A549 (cell line): ENCODE measurements at regions not wholly inside any gene's neighbourhood (a gene's known extent, or its start where the extent isn't known, plus 50 kb on each side); places are given as distances from the start of the nearest gene placed in this dataset.

ENCODE experiments used
- ATAC-seq, 2 experiments: fragments of 200-7000 bp in 1 of 2; fragments of >200 bp in 1 of 2; cut with Nextera tagmentation in 1 of 2; cut with Tn5 transposase in 1 of 2; 3 replicates each; pipeline versions ENCODE4 v1.8.0 to v1.9.1; 2018 to 2020; ENCODE audit warnings: mild to moderate bottlenecking in 1 of 2, moderate library complexity in 1 of 2
- CTCF ChIA-PET: fragments of 300-600 bp; sonication (Branson Sonifier 250); formaldehyde crosslinking; extraction: SDS; loops from one replicate; lab custom pipeline; 2021; ENCODE audit warnings: antibody characterized with exemption, inconsistent platforms; lab: Yijun Ruan, JAX
- POLR2A ChIA-PET: fragments of 350-600 bp; formaldehyde crosslinking; extraction: SDS; loops from one replicate; lab custom pipeline; 2021; ENCODE audit warnings: antibody characterized with exemption, inconsistent platforms; lab: Yijun Ruan, JAX
- DNase-seq, 2 experiments: peaks; one replicate each; pipeline versions ENCODE4 v3.0.0 to v3.0.0-alpha.2; 2011 to 2016; ENCODE audit warnings: low read depth in 1 of 2, low spot score in 1 of 2
- FAIRE-seq: peaks from 2 replicates; lab custom pipeline; 2011; peaks lifted over from hg19 to GRCh38; lab: Jason Lieb, UNC
- H3K27ac ChIP-seq, 2 experiments: fragments of >200 bp; sonication (Bioruptor Twin); formaldehyde crosslinking; 3 replicates each; pipeline ENCODE4 v1.5.1; 2016 to 2017
- H3K4me1 ChIP-seq: fragments of >200 bp; sonication (Bioruptor Twin); formaldehyde crosslinking; 3 replicates; pipeline ENCODE4 v1.6.1; 2016
- H3K4me2 ChIP-seq: fragments of >200 bp; sonication (Bioruptor Twin); formaldehyde crosslinking; 3 replicates; pipeline ENCODE4 v1.6.1; 2016
- H3K4me3 ChIP-seq: fragments of >200 bp; sonication (Bioruptor Twin); formaldehyde crosslinking; 3 replicates; pipeline ENCODE4 v1.5.1; 2016
- H3K9me3 ChIP-seq: fragments of >200 bp; sonication (Bioruptor Twin); formaldehyde crosslinking; 3 replicates; pipeline ENCODE4 v1.6.1; 2016
- ATOH8 ChIP-seq: fragments of 250-450 bp; sonication (Bioruptor Pico); IDR thresholded peaks from 2 replicates; pipeline ENCODE4 v1.5.0; 2020; ENCODE audit warnings: low read depth, mild to moderate bottlenecking, moderate library complexity
- BCL3 ChIP-seq: fragments of >200 bp; sonication (Bioruptor Twin); formaldehyde crosslinking; IDR thresholded peaks from 3 replicates; pipeline ENCODE4 v1.6.1; 2016
- CEBPB ChIP-seq, 2 experiments: fragments of >200 bp in 1 of 2; sonication (Bioruptor Twin) in 1 of 2; formaldehyde crosslinking in 1 of 2; IDR thresholded peaks; 2 replicates each; pipeline ENCODE4 v1.6.1; 2012 to 2016
- CHD4 ChIP-seq: fragments of 200-600 bp; sonication (generic); IDR thresholded peaks from 2 replicates; pipeline ENCODE4 v1.6.1; 2016; ENCODE audit warnings: antibody characterized with exemption, mild to moderate bottlenecking, borderline replicate concordance
- EHF ChIP-seq: fragments of 250-450 bp; sonication (Bioruptor Pico); IDR thresholded peaks from 2 replicates; pipeline ENCODE4 v1.5.0; 2020; ENCODE audit warnings: mild to moderate bottlenecking
- ELK1 ChIP-seq: fragments of 150-350 bp; IDR thresholded peaks from 2 replicates; pipeline ENCODE4 v1.6.1; 2014; ENCODE audit warnings: low read depth, mild to moderate bottlenecking, low read length
- EP300 ChIP-seq, 2 experiments: fragments of >200 bp; sonication (Bioruptor Twin); formaldehyde crosslinking; IDR thresholded peaks; 2 replicates in 1 of 2; 3 replicates in 1 of 2; pipeline ENCODE4 v1.6.1; 2016 to 2017
- ESRRA ChIP-seq: fragments of 150-350 bp; IDR thresholded peaks from 2 replicates; pipeline ENCODE4 v1.6.1; 2014; ENCODE audit warnings: mild to moderate bottlenecking, low read length, borderline replicate concordance
- FOSL2 ChIP-seq, 2 experiments: fragments of 450-650 bp in 1 of 2; fragments of >200 bp in 1 of 2; sonication (Bioruptor Twin) in 1 of 2; formaldehyde crosslinking; IDR thresholded peaks; 2 replicates each; pipeline versions ENCODE4 v1.5.0 to v1.6.1; 2016 to 2020; ENCODE audit warnings: mild to moderate bottlenecking in 1 of 2, moderate library complexity in 1 of 2
- GATA3 ChIP-seq: IDR thresholded peaks from 2 replicates; pipeline ENCODE4 v1.6.1; 2012; ENCODE audit warnings: borderline replicate concordance
- HDAC2 ChIP-seq: fragments of 200-600 bp; sonication (generic); IDR thresholded peaks from 2 replicates; pipeline ENCODE4 v1.6.1; 2016
- HES2 ChIP-seq: fragments of >200 bp; sonication (Bioruptor Twin); formaldehyde crosslinking; IDR thresholded peaks from 2 replicates; pipeline ENCODE4 v1.6.1; 2016
- HEYL ChIP-seq: fragments of 250-450 bp; sonication (Bioruptor Pico); IDR thresholded peaks from 2 replicates; pipeline ENCODE4 v1.8.0; 2021; ENCODE audit warnings: mild to moderate bottlenecking, moderate library complexity
- HMGXB4 ChIP-seq: fragments of 250-450 bp; sonication (Bioruptor Pico); IDR thresholded peaks from 2 replicates; pipeline ENCODE4 v1.5.0; 2021; ENCODE audit warnings: mild to moderate bottlenecking, moderate library complexity, borderline replicate concordance
- HOXA7 ChIP-seq: fragments of 250-450 bp; sonication (Bioruptor Pico); IDR thresholded peaks from 2 replicates; pipeline ENCODE4 v1.5.0; 2020; ENCODE audit warnings: mild to moderate bottlenecking, moderate library complexity
- HOXB13 ChIP-seq: fragments of 250-450 bp; sonication (Bioruptor Pico); IDR thresholded peaks from 2 replicates; pipeline ENCODE4 v1.5.0; 2020; ENCODE audit warnings: low read depth, mild to moderate bottlenecking, moderate library complexity
- JUN ChIP-seq, 2 experiments: fragments of >200 bp; sonication (Bioruptor Twin); formaldehyde crosslinking; IDR thresholded peaks; 2 replicates in 1 of 2; 3 replicates in 1 of 2; pipeline ENCODE4 v1.6.1; 2016 to 2017
- JUNB ChIP-seq: fragments of >200 bp; sonication (Bioruptor Twin); formaldehyde crosslinking; IDR thresholded peaks from 2 replicates; pipeline ENCODE4 v1.6.1; 2016
- KDM1A ChIP-seq: fragments of 200-600 bp; sonication (generic); IDR thresholded peaks from 2 replicates; pipeline ENCODE4 v1.6.1; 2016; ENCODE audit warnings: low read depth, mild to moderate bottlenecking
- MAX ChIP-seq: IDR thresholded peaks from 2 replicates; pipeline ENCODE4 v1.6.1; 2012
- MYC ChIP-seq: IDR thresholded peaks from 2 replicates; pipeline ENCODE4 v1.6.1; 2012; ENCODE audit warnings: mild to moderate bottlenecking, inconsistent platforms, low read length, improper control_type of control experiment, borderline replicate concordance
- NPAS2 ChIP-seq: fragments of 250-450 bp; sonication (Bioruptor Pico); IDR thresholded peaks from 2 replicates; pipeline ENCODE4 v1.8.0; 2022; ENCODE audit warnings: mild to moderate bottlenecking, moderate library complexity, borderline replicate concordance
- RAD21 ChIP-seq, 2 experiments: fragments of >200 bp in 1 of 2; sonication (Bioruptor Twin) in 1 of 2; formaldehyde crosslinking in 1 of 2; IDR thresholded peaks in 1 of 2; conservative IDR thresholded peaks in 1 of 2; 2 replicates in 1 of 2; 3 replicates in 1 of 2; pipeline ENCODE4 v1.6.1; 2012 to 2018; ENCODE audit warnings: inconsistent platforms in 1 of 2
- REST ChIP-seq: fragments of 200-600 bp; sonication (generic); IDR thresholded peaks from 2 replicates; pipeline ENCODE4 v1.6.1; 2016; ENCODE audit warnings: antibody characterized with exemption, mild to moderate bottlenecking, moderate library complexity
- RFX5 ChIP-seq: fragments of 450-650 bp; IDR thresholded peaks from 2 replicates; pipeline ENCODE4 v1.7.1; 2014; ENCODE audit warnings: antibody characterized with exemption, mild to moderate bottlenecking, moderate library complexity
- SMC3 ChIP-seq: fragments of >200 bp; sonication (Bioruptor Twin); formaldehyde crosslinking; IDR thresholded peaks from 3 replicates; pipeline ENCODE4 v1.6.1; 2018; ENCODE audit warnings: inconsistent platforms
- USF2 ChIP-seq: fragments of 450-650 bp; IDR thresholded peaks from 2 replicates; pipeline ENCODE4 v1.6.1; 2014; ENCODE audit warnings: antibody characterized with exemption
- ZC3H11A ChIP-seq: fragments of 450-650 bp; IDR thresholded peaks from 2 replicates; pipeline ENCODE4 v1.6.1; 2014; ENCODE audit warnings: antibody characterized with exemption, mild to moderate bottlenecking
- ZFP36 ChIP-seq: fragments of 450-650 bp; IDR thresholded peaks from 2 replicates; pipeline ENCODE4 v1.6.1; 2014; ENCODE audit warnings: borderline replicate concordance; ENCODE audit not compliant: partially characterized antibody
- ZSCAN20 ChIP-seq: fragments of 250-450 bp; sonication (Bioruptor Pico); IDR thresholded peaks from 2 replicates; pipeline ENCODE4 v1.8.0; 2022; ENCODE audit warnings: mild to moderate bottlenecking, moderate library complexity
- WGBS: methylation state at CpG from one replicate; pipeline ENCODE4 v1.1.6; 2017; ENCODE audit errors: missing lambda C conversion rate; 5-methylcytosine and 5-hydroxymethylcytosine counted together

- Histone ChIP-seq H3K27ac (peak overlapping the region; percentile 55 to 72), H3K4me1 (peaks cover 40% of the 10 kb centered on the region), H3K9me3 (no peaks in the 10 kb centered on the region), H3K4me3 (no peak overlapping the region), H3K4me2 (peak overlapping the region; percentile 70)
- POLR2A ChIA-PET, result no interaction called here
- DNase-seq (peak in 1 of 2 experiments; percentile 69), FAIRE-seq (peak; percentile 73), ATAC-seq (peak; percentile 67 to 70; a peak in 5 of 6 replicates)
- 34% methylated on average over 4 of the region's 4 CpGs for WGBS
- CTCF ChIA-PET, result no interaction called here
- TF ChIP-seq HES2, result peak; percentile 95
- TF ChIP-seq ESRRA, result no peak
- TF ChIP-seq CHD4, result no peak
- no peak for TF ChIP-seq USF2
- no peak for TF ChIP-seq NPAS2 (CRISPR knock-in tag)
- TF ChIP-seq ZFP36, result no peak
- TF ChIP-seq RAD21 (conservative IDR thresholded peaks at IDR 0.05 in 1 of 2, IDR thresholded peaks at IDR 0.05 in 1 of 2), result peak in 1 of 2 experiments; percentile 52; a peak in 2 of 5 replicates
- TF ChIP-seq EHF (CRISPR knock-in tag), result no peak
- peak; percentile 76 to 82; a peak in 3 of 5 replicates for TF ChIP-seq EP300 (IDR thresholded peaks at IDR 0.05)
- TF ChIP-seq BCL3, result peak; percentile 87; the same call in 2 of the 3 replicates
- no peak for TF ChIP-seq MAX
- no peak for TF ChIP-seq ZC3H11A
- no peak for TF ChIP-seq HEYL (CRISPR knock-in tag)
- TF ChIP-seq SMC3, result peak; percentile 46; the same call in 1 of the 3 replicates
- peak; percentile 92 for TF ChIP-seq JUNB
- peak; percentile 88 for TF ChIP-seq FOSL2 (IDR thresholded peaks at IDR 0.05)
- TF ChIP-seq FOSL2 (CRISPR knock-in tag; IDR thresholded peaks at IDR 0.05), result peak; percentile 85
- TF ChIP-seq REST, result no peak
- TF ChIP-seq ZSCAN20 (CRISPR knock-in tag), result no peak
- no peak for TF ChIP-seq HDAC2
- peak; percentile 70 for TF ChIP-seq GATA3
- peak; percentile 82 to 92; a peak in 4 of 5 replicates for TF ChIP-seq JUN (IDR thresholded peaks at IDR 0.05)
- TF ChIP-seq HOXA7 (CRISPR knock-in tag), result no peak
- TF ChIP-seq KDM1A, result no peak
- TF ChIP-seq HOXB13 (CRISPR knock-in tag), result no peak; the same call in 1 of the 2 replicates
- TF ChIP-seq ATOH8 (CRISPR knock-in tag), result no peak
- no peak for TF ChIP-seq MYC
- TF ChIP-seq HMGXB4, result no peak
- no peak for TF ChIP-seq RFX5
- peak; percentile 97 to 98 for TF ChIP-seq CEBPB (IDR thresholded peaks at IDR 0.05)
- no peak for TF ChIP-seq ELK1
Measured at GRCh38 chr17:69812240-69812837, 262.7 kb upstream of the KCNJ16 start.
